ENCODE measurements at regions not wholly inside any gene's neighbourhood (a gene's known extent, or its start where the extent isn't known, plus 50 kb on each side); places are given as distances from the start of the nearest gene placed in this dataset.
"Not testable (repeated sequence)": the region's sequence is repeated elsewhere in the genome, so short reads cannot be mapped to it uniquely, and the experiment has no call there.

- no peak for DNase-seq (ENCODE audit: low read depth, low spot score)
- no peak overlapping the region for H3K4me3 ChIP-seq (ENCODE audit: low read depth, low read length)
- POLR2A ChIA-PET = no interaction called here
- CTCF ChIA-PET = no interaction called here
- TF ChIP-seq CTCF (IDR thresholded peaks at IDR 0.05; ENCODE audit: insufficient read depth, low read length, missing control alignments) = no peak
These were observed 327.0 kb upstream of the ZC3H15 start for GRCh38 chr2:186159101-186159500.

GRCh38 chr2:186164325-186164724 is 321.7 kb upstream of the ZC3H15 start:
- no peak for DNase-seq (ENCODE audit: low read depth, low spot score)
- ChIA-PET CTCF (interaction anchor here (0.7 kb wide), 1 partner anchor 9 kb away, joined by 3 read pairs; no protein-coding TSS in a partner anchor), POLR2A (no interaction called here)
- no peak for TF ChIP-seq CTCF (IDR thresholded peaks at IDR 0.05; ENCODE audit: insufficient read depth, low read length, missing control alignments)
- H3K4me3 ChIP-seq (ENCODE audit: low read depth, low read length) = no peak overlapping the region

GRCh38 chr2:186170693-186171092 is 315.4 kb upstream of the ZC3H15 start:
- ChIA-PET POLR2A (no interaction called here), CTCF (no interaction called here)
- TF ChIP-seq CTCF (IDR thresholded peaks at IDR 0.05; ENCODE audit: insufficient read depth, low read length, missing control alignments) = no peak
- H3K4me3 ChIP-seq (ENCODE audit: low read depth, low read length) = no peak overlapping the region
- no peak for DNase-seq (ENCODE audit: low read depth, low spot score)

- CTCF ChIA-PET = no interaction called here
- POLR2A ChIA-PET = no interaction called here
These were observed 304.4 kb upstream of the ZC3H15 start for GRCh38 chr2:186181625-186182024.

GRCh38 chr2:186182366-186182765 is 303.7 kb upstream of the ZC3H15 start:
- DNase-seq (ENCODE audit: low read depth, low spot score); POLR2A ChIA-PET; CTCF ChIA-PET; H3K4me3 ChIP-seq (ENCODE audit: low read depth, low read length): not testable (repeated sequence)

More at GRCh38 chr2:186181625-186182024, 304.4 kb upstream of the ZC3H15 start:
- H3K4me3 ChIP-seq (ENCODE audit: low read depth, low read length) = no peak overlapping the region
- no peak for TF ChIP-seq CTCF (IDR thresholded peaks at IDR 0.05; ENCODE audit: insufficient read depth, low read length, missing control alignments)
- DNase-seq (ENCODE audit: low read depth, low spot score) = no peak

- no peak for DNase-seq (ENCODE audit: low read depth, low spot score)
- CTCF ChIA-PET = no interaction called here
- H3K4me3 ChIP-seq (ENCODE audit: low read depth, low read length) = no peak overlapping the region
- no peak for TF ChIP-seq CTCF (IDR thresholded peaks at IDR 0.05; ENCODE audit: insufficient read depth, low read length, missing control alignments)
- POLR2A ChIA-PET = no interaction called here
These were observed 302.7 kb upstream of the ZC3H15 start for GRCh38 chr2:186183406-186183805.

GRCh38 chr2:186187854-186188253 is 298.2 kb upstream of the ZC3H15 start:
- TF ChIP-seq CTCF (IDR thresholded peaks at IDR 0.05; ENCODE audit: insufficient read depth, low read length, missing control alignments) = no peak
- POLR2A ChIA-PET = no interaction called here
- CTCF ChIA-PET = no interaction called here
- DNase-seq (ENCODE audit: low read depth, low spot score) = no peak
- H3K4me3 ChIP-seq (ENCODE audit: low read depth, low read length) = no peak overlapping the region
